WTC11 (cell line): ENCODE measurements at regions not wholly inside any gene's neighbourhood (a gene's known extent, or its start where the extent isn't known, plus 50 kb on each side); places are given as distances from the start of the nearest gene placed in this dataset.

ENCODE experiments used
- ATAC-seq: fragments of 200-7000 bp; cut with Tn5 transposase; 2 replicates; pipeline ENCODE4 v1.10.0; 2021; ENCODE audit warnings: mild to moderate bottlenecking, moderate library complexity
- CTCF ChIA-PET: fragments of 300-600 bp; sonication (Branson Sonifier 250); formaldehyde crosslinking; loops from one replicate; lab custom pipeline; 2021; ENCODE audit warnings: antibody characterized with exemption; lab: Charles Lee
- POLR2A ChIA-PET: fragments of 350-600 bp; sonication (Branson Sonifier 250); formaldehyde crosslinking; loops from one replicate; lab custom pipeline; 2021; ENCODE audit warnings: antibody characterized with exemption; lab: Charles Lee
- DNase-seq: peaks from one replicate; pipeline ENCODE4 v3.0.0; 2021; ENCODE audit warnings: low spot score
- H3K27ac Mint-ChIP-seq: 2 replicates; pipeline ENCODE4 v1.8.0; 2021; ENCODE audit warnings: mixed read lengths
- H3K27me3 Mint-ChIP-seq: 2 replicates; pipeline ENCODE4 v1.8.0; 2021; ENCODE audit warnings: low read depth, mild to moderate bottlenecking, moderate library complexity, mixed read lengths
- H3K36me3 Mint-ChIP-seq: 2 replicates; pipeline ENCODE4 v1.8.0; 2021; ENCODE audit warnings: mixed read lengths
- H3K4me1 Mint-ChIP-seq: 2 replicates; pipeline ENCODE4 v1.8.0; 2022; ENCODE audit warnings: mixed read lengths
- H3K4me3 Mint-ChIP-seq: 2 replicates; pipeline ENCODE4 v1.8.0; 2021; ENCODE audit warnings: mild to moderate bottlenecking, moderate library complexity, mixed read lengths
- H3K9me3 Mint-ChIP-seq: 2 replicates; pipeline ENCODE4 v1.8.0; 2021; ENCODE audit warnings: mixed read lengths
- CBFB ChIP-seq: sonication (generic); formaldehyde crosslinking; IDR thresholded peaks from 2 replicates; pipeline ENCODE4 v1.8.1; 2022; ENCODE audit warnings: mild to moderate bottlenecking, low read depth, missing genetic modification reagents
- ELF4 ChIP-seq: sonication (generic); formaldehyde crosslinking; IDR thresholded peaks from 2 replicates; pipeline ENCODE4 v1.8.1; 2022; ENCODE audit warnings: low read depth, mild to moderate bottlenecking, moderate library complexity, missing genetic modification reagents
- JAZF1 ChIP-seq: fragments of 250-450 bp; sonication (Bioruptor Pico); IDR thresholded peaks from 2 replicates; pipeline ENCODE4 v1.9.0; 2021; ENCODE audit warnings: moderate library complexity, mild to moderate bottlenecking, inconsistent platforms
- MXD4 ChIP-seq: fragments of 250-450 bp; sonication (Bioruptor Pico); IDR thresholded peaks from 2 replicates; pipeline ENCODE4 v1.8.0; 2021; ENCODE audit warnings: mild to moderate bottlenecking, moderate library complexity, borderline replicate concordance
- NR2C2 ChIP-seq: sonication (generic); formaldehyde crosslinking; IDR thresholded peaks from 2 replicates; pipeline ENCODE4 v1.8.0; 2022; ENCODE audit warnings: mild to moderate bottlenecking, missing genetic modification reagents
- NR3C1 ChIP-seq: sonication (generic); formaldehyde crosslinking; conservative IDR thresholded peaks from 2 replicates; pipeline ENCODE4 v1.8.1; 2023; ENCODE audit warnings: low read depth, mild to moderate bottlenecking, missing genetic modification reagents
- PRRX2 ChIP-seq: fragments of 250-450 bp; sonication (Bioruptor Pico); IDR thresholded peaks from 2 replicates; pipeline ENCODE4 v1.8.0; 2021; ENCODE audit warnings: mild to moderate bottlenecking
- RELA ChIP-seq: sonication (generic); formaldehyde crosslinking; IDR thresholded peaks from 2 replicates; pipeline ENCODE4 v1.8.1; 2022; ENCODE audit warnings: missing genetic modification reagents, mild to moderate bottlenecking, borderline replicate concordance
- SMAD3 ChIP-seq: sonication (generic); formaldehyde crosslinking; IDR thresholded peaks from 2 replicates; pipeline ENCODE4 v1.8.0; 2022; ENCODE audit warnings: missing genetic modification reagents, mild to moderate bottlenecking, borderline replicate concordance
- SOX15 ChIP-seq: fragments of 250-450 bp; sonication (Bioruptor Pico); IDR thresholded peaks from 2 replicates; pipeline ENCODE4 v1.9.0; 2021; ENCODE audit warnings: mild to moderate bottlenecking
- SP1 ChIP-seq: sonication (generic); formaldehyde crosslinking; conservative IDR thresholded peaks from 2 replicates; pipeline ENCODE4 v1.8.1; 2022; ENCODE audit warnings: missing genetic modification reagents
- ZNF263 ChIP-seq: sonication (generic); formaldehyde crosslinking; IDR thresholded peaks from 2 replicates; pipeline ENCODE4 v1.8.1; 2022; ENCODE audit warnings: low read depth, mild to moderate bottlenecking, moderate library complexity, missing genetic modification reagents
- ZNF423 ChIP-seq: fragments of 250-450 bp; sonication (Bioruptor Pico); IDR thresholded peaks from 2 replicates; pipeline ENCODE4 v2.1.2; 2022; ENCODE audit warnings: mild to moderate bottlenecking, moderate library complexity
- TF ChIP-seq, protein P1 (sequence below): sonication (generic); formaldehyde crosslinking; IDR thresholded peaks from 2 replicates; pipeline ENCODE4 v1.8.0; 2022; ENCODE audit warnings: mild to moderate bottlenecking, missing genetic modification reagents
- TF ChIP-seq, protein P2 (sequence below): sonication (generic); formaldehyde crosslinking; IDR thresholded peaks from 2 replicates; pipeline ENCODE4 v1.8.1; 2022; ENCODE audit warnings: missing genetic modification reagents, borderline replicate concordance
- TF ChIP-seq, protein P3 (sequence below): fragments of 250-450 bp; sonication (Bioruptor Pico); conservative IDR thresholded peaks from 2 replicates; pipeline ENCODE4 v1.9.0; 2021; ENCODE audit warnings: mild to moderate bottlenecking
- TF ChIP-seq, protein P4 (sequence below): sonication (generic); formaldehyde crosslinking; IDR thresholded peaks from 2 replicates; pipeline ENCODE4 v1.8.1; 2022; ENCODE audit warnings: mild to moderate bottlenecking, missing genetic modification reagents, moderate library complexity, borderline replicate concordance
- TF ChIP-seq, protein P5 (sequence below): sonication (generic); formaldehyde crosslinking; IDR thresholded peaks from 2 replicates; pipeline ENCODE4 v1.8.0; 2023; ENCODE audit warnings: missing genetic modification reagents, mild to moderate bottlenecking, borderline replicate concordance
- TF ChIP-seq, protein P6 (sequence below): sonication (generic); formaldehyde crosslinking; IDR thresholded peaks from 2 replicates; pipeline ENCODE4 v1.8.1; 2023; ENCODE audit warnings: mild to moderate bottlenecking, missing genetic modification reagents, moderate library complexity
- TF ChIP-seq, protein P7 (sequence below): sonication (generic); formaldehyde crosslinking; IDR thresholded peaks from 2 replicates; pipeline ENCODE4 v1.8.1; 2022; ENCODE audit warnings: mild to moderate bottlenecking, moderate library complexity, missing genetic modification reagents
- TF ChIP-seq, protein P8 (sequence below): sonication (generic); formaldehyde crosslinking; IDR thresholded peaks from 2 replicates; pipeline ENCODE4 v1.8.1; 2023; ENCODE audit warnings: mild to moderate bottlenecking, missing genetic modification reagents

DNA sequence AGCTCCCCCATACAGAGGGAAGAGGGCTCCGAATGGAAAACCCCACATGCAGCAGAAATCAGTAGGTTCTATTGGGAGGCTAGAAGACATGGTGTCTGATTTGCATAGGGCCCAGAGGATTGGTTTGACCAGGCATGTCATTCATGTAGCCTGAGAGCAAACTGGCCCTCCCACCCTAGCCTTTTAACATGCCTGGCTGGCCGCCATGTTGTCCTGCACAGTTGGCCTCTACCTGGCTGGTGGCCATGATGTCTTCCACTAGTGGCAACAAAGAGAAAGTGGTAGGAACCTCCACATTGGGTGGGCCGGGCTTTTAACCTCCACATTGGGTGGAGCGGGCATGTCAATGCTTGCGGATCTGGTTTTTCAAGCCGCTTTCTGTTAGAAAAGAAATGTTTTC is 312.1 kb downstream of the TAFA4 start:
- H3K36me3 Mint-ChIP-seq = peaks cover 13% of the 10 kb centered on the region
- H3K9me3 Mint-ChIP-seq = peaks cover 25% of the 10 kb centered on the region
- H3K27ac Mint-ChIP-seq = no peak overlapping the region
- no peak overlapping the region for H3K4me3 Mint-ChIP-seq
- no peak for ATAC-seq
- TF ChIP-seq, protein P1, sequence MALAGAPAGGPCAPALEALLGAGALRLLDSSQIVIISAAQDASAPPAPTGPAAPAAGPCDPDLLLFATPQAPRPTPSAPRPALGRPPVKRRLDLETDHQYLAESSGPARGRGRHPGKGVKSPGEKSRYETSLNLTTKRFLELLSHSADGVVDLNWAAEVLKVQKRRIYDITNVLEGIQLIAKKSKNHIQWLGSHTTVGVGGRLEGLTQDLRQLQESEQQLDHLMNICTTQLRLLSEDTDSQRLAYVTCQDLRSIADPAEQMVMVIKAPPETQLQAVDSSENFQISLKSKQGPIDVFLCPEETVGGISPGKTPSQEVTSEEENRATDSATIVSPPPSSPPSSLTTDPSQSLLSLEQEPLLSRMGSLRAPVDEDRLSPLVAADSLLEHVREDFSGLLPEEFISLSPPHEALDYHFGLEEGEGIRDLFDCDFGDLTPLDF (CRISPR knock-in tag) = no peak
- TF ChIP-seq, all 79 proteins: peak for 0
- H3K27me3 Mint-ChIP-seq = no peaks in the 10 kb centered on the region
- ChIA-PET POLR2A (no interaction called here), CTCF (no interaction called here)
- no peaks in the 10 kb centered on the region for H3K4me1 Mint-ChIP-seq
- no peak for DNase-seq

DNA sequence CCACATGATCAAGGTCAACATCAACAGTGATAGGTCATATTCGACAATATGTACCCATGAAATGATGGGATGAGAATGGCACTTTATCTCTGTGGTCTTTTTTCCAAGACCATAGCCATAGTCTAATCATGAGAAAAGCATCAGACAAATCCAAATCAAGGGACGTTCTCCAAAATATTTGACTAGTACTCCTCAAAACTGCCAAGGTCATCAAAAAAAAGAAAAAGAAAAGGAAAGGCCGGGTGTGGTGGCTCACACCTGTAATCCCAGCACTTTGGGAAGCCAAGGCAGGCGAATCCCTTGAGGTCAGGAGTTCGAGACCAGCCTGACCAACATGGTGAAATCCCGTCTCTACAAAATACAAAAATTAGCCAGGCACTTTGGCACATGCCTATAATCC is 318.3 kb downstream of the TAFA4 start:
- Mint-ChIP-seq H3K27ac (no peak overlapping the region), H3K9me3 (peaks cover 24% of the 10 kb centered on the region), H3K4me1 (no peaks in the 10 kb centered on the region), H3K4me3 (no peak overlapping the region), H3K27me3 (peaks cover 4% of the 10 kb centered on the region; the same call in 1 of the 2 replicates), H3K36me3 (peaks cover 10% of the 10 kb centered on the region)
- TF ChIP-seq, protein P2, sequence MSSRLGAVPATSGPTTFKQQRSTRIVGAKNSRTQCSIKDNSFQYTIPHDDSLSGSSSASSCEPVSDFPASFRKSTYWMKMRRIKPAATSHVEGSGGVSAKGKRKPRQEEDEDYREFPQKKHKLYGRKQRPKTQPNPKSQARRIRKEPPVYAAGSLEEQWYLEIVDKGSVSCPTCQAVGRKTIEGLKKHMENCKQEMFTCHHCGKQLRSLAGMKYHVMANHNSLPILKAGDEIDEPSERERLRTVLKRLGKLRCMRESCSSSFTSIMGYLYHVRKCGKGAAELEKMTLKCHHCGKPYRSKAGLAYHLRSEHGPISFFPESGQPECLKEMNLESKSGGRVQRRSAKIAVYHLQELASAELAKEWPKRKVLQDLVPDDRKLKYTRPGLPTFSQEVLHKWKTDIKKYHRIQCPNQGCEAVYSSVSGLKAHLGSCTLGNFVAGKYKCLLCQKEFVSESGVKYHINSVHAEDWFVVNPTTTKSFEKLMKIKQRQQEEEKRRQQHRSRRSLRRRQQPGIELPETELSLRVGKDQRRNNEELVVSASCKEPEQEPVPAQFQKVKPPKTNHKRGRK (CRISPR knock-in tag) = no peak
- TF ChIP-seq, protein P3, sequence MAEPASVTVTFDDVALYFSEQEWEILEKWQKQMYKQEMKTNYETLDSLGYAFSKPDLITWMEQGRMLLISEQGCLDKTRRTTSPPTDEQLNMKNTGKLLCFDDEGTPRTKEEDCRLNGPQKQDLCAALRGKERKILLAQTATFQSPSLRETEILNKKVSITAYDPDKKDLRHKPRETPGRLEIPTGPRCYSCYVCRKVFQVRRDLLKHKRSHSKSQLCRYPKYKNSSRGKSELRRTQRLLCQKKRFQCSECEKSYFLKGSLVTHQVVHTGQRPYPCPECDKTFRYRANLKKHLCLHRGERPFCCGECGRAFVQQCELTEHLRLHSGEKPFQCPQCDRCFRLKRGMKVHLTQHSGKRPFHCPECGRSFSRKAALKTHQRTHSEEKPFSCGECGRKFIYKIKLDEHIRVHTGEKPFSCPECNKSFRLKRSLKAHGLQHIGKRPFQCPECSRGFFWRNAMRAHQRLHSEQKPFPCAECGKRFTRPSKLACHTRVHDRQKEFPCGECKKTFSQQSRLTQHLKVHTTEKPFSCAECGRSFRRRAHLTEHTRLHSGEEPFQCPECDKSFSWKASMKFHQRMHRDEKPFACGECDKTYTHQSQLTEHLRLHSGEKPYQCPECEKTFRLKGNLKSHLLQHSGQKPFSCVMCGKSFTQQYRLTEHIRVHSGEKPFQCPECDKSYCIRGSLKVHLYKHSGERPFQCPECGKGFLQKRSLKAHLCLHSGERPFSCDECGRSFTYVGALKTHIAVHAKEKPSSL = no peak
- no peak for TF ChIP-seq NR3C1 (CRISPR knock-in tag)
- TF ChIP-seq, protein P4, sequence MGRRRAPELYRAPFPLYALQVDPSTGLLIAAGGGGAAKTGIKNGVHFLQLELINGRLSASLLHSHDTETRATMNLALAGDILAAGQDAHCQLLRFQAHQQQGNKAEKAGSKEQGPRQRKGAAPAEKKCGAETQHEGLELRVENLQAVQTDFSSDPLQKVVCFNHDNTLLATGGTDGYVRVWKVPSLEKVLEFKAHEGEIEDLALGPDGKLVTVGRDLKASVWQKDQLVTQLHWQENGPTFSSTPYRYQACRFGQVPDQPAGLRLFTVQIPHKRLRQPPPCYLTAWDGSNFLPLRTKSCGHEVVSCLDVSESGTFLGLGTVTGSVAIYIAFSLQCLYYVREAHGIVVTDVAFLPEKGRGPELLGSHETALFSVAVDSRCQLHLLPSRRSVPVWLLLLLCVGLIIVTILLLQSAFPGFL (CRISPR knock-in tag) = no peak
- TF ChIP-seq, protein P5, sequence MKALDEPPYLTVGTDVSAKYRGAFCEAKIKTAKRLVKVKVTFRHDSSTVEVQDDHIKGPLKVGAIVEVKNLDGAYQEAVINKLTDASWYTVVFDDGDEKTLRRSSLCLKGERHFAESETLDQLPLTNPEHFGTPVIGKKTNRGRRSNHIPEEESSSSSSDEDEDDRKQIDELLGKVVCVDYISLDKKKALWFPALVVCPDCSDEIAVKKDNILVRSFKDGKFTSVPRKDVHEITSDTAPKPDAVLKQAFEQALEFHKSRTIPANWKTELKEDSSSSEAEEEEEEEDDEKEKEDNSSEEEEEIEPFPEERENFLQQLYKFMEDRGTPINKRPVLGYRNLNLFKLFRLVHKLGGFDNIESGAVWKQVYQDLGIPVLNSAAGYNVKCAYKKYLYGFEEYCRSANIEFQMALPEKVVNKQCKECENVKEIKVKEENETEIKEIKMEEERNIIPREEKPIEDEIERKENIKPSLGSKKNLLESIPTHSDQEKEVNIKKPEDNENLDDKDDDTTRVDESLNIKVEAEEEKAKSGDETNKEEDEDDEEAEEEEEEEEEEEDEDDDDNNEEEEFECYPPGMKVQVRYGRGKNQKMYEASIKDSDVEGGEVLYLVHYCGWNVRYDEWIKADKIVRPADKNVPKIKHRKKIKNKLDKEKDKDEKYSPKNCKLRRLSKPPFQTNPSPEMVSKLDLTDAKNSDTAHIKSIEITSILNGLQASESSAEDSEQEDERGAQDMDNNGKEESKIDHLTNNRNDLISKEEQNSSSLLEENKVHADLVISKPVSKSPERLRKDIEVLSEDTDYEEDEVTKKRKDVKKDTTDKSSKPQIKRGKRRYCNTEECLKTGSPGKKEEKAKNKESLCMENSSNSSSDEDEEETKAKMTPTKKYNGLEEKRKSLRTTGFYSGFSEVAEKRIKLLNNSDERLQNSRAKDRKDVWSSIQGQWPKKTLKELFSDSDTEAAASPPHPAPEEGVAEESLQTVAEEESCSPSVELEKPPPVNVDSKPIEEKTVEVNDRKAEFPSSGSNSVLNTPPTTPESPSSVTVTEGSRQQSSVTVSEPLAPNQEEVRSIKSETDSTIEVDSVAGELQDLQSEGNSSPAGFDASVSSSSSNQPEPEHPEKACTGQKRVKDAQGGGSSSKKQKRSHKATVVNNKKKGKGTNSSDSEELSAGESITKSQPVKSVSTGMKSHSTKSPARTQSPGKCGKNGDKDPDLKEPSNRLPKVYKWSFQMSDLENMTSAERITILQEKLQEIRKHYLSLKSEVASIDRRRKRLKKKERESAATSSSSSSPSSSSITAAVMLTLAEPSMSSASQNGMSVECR (CRISPR knock-in tag) = no peak
- no peak for TF ChIP-seq RELA (CRISPR knock-in tag)
- TF ChIP-seq CBFB = no peak
- no peak for TF ChIP-seq ELF4 (CRISPR knock-in tag)
- TF ChIP-seq, protein P6, sequence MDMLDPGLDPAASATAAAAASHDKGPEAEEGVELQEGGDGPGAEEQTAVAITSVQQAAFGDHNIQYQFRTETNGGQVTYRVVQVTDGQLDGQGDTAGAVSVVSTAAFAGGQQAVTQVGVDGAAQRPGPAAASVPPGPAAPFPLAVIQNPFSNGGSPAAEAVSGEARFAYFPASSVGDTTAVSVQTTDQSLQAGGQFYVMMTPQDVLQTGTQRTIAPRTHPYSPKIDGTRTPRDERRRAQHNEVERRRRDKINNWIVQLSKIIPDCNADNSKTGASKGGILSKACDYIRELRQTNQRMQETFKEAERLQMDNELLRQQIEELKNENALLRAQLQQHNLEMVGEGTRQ (CRISPR knock-in tag) = no peak
- no peak for TF ChIP-seq PRRX2 (CRISPR knock-in tag)
- TF ChIP-seq MXD4 (CRISPR knock-in tag) = no peak
- TF ChIP-seq ZNF263 (CRISPR knock-in tag) = no peak
- no peak for TF ChIP-seq JAZF1 (CRISPR knock-in tag)
- TF ChIP-seq SP1 (CRISPR knock-in tag) = no peak
- TF ChIP-seq, protein P7, sequence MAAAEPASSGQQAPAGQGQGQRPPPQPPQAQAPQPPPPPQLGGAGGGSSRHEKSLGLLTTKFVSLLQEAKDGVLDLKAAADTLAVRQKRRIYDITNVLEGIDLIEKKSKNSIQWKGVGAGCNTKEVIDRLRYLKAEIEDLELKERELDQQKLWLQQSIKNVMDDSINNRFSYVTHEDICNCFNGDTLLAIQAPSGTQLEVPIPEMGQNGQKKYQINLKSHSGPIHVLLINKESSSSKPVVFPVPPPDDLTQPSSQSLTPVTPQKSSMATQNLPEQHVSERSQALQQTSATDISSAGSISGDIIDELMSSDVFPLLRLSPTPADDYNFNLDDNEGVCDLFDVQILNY (CRISPR knock-in tag) = no peak
- TF ChIP-seq NR2C2 = no peak
- TF ChIP-seq, protein P8, sequence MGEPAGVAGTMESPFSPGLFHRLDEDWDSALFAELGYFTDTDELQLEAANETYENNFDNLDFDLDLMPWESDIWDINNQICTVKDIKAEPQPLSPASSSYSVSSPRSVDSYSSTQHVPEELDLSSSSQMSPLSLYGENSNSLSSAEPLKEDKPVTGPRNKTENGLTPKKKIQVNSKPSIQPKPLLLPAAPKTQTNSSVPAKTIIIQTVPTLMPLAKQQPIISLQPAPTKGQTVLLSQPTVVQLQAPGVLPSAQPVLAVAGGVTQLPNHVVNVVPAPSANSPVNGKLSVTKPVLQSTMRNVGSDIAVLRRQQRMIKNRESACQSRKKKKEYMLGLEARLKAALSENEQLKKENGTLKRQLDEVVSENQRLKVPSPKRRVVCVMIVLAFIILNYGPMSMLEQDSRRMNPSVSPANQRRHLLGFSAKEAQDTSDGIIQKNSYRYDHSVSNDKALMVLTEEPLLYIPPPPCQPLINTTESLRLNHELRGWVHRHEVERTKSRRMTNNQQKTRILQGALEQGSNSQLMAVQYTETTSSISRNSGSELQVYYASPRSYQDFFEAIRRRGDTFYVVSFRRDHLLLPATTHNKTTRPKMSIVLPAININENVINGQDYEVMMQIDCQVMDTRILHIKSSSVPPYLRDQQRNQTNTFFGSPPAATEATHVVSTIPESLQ (CRISPR knock-in tag) = no peak
- no peak for TF ChIP-seq SOX15
- TF ChIP-seq SMAD3 (CRISPR knock-in tag) = no peak
- TF ChIP-seq ZNF423 (CRISPR knock-in tag) = no peak
- DNase-seq (no peak), ATAC-seq (no peak)
- ChIA-PET CTCF (no interaction called here), POLR2A (no interaction called here)
